ENCODE measurements at regions not wholly inside any gene's neighbourhood (a gene's known extent, or its start where the extent isn't known, plus 50 kb on each side); places are given as distances from the start of the nearest gene placed in this dataset.

- 44% methylated on average over 9 of the region's 9 CpGs for WGBS (ENCODE audit: low lambda C conversion rate)
Measured at GRCh38 chr11:70866834-70867233, 385.5 kb downstream of the SHANK2 start.

More at GRCh38 chr11:70866834-70867233, 385.5 kb downstream of the SHANK2 start:
- Histone ChIP-seq H3K4me1 (ENCODE audit: control insufficient read depth in 1 of 2, insufficient read depth in 2 of 2, low read depth in 1 of 2, low read length in 1 of 2) (no peaks in the 10 kb centered on the region; a peak in 1 of 4 replicates), H3K36me3 (replicated peaks in 1 of 2; ENCODE audit: control insufficient read depth in 1 of 2, insufficient read depth in 2 of 2, low read length in 1 of 2) (no peaks in the 10 kb centered on the region), H3K79me2 (ENCODE audit: insufficient read depth) (no peaks in the 10 kb centered on the region), H3K9me2 (no peaks in the 10 kb centered on the region), H3F3A (replicated peaks; ENCODE audit: insufficient read depth) (no peaks in the 10 kb centered on the region), H3K9me3 (no peaks in the 10 kb centered on the region), H4K20me1 (ENCODE audit: insufficient read depth) (no peaks in the 10 kb centered on the region), H3K4me2 (no peak overlapping the region), H3K27me3 (ENCODE audit: insufficient read depth) (no peaks in the 10 kb centered on the region), H3K9ac (no peak overlapping the region), H2AFZ (ENCODE audit: low read depth) (no peak overlapping the region), H3K4me3 (ENCODE audit: low read depth in 2 of 2, low read length in 1 of 2) (no peak overlapping the region), H3K27ac (ENCODE audit: low read depth in 2 of 2, low read length in 1 of 2) (no peak overlapping the region)
- ChIA-PET CTCF (no interaction called here), POLR2A (no interaction called here)
- TF ChIP-seq CHD2 (IDR thresholded peaks at IDR 0.05; ENCODE audit: low read length, partially characterized antibody) = no peak
- no peak for TF ChIP-seq SIN3A (IDR thresholded peaks at IDR 0.05; ENCODE audit: borderline replicate concordance, low read depth, low read length)
- no peak for TF ChIP-seq YY1 (IDR thresholded peaks at IDR 0.05; ENCODE audit: low read depth)
- no peak for TF ChIP-seq JUND (IDR thresholded peaks at IDR 0.05)
- no peak for TF ChIP-seq FOSL2 (IDR thresholded peaks at IDR 0.05; ENCODE audit: borderline replicate concordance, low read depth)
- TF ChIP-seq TEAD4 (IDR thresholded peaks at IDR 0.05; ENCODE audit: borderline replicate concordance, insufficient read depth) = no peak
- no peak for TF ChIP-seq EP300 (IDR thresholded peaks at IDR 0.05; ENCODE audit: borderline replicate concordance in 1 of 2, low read depth in 1 of 2, low read length in 1 of 2)
- TF ChIP-seq, protein P1, sequence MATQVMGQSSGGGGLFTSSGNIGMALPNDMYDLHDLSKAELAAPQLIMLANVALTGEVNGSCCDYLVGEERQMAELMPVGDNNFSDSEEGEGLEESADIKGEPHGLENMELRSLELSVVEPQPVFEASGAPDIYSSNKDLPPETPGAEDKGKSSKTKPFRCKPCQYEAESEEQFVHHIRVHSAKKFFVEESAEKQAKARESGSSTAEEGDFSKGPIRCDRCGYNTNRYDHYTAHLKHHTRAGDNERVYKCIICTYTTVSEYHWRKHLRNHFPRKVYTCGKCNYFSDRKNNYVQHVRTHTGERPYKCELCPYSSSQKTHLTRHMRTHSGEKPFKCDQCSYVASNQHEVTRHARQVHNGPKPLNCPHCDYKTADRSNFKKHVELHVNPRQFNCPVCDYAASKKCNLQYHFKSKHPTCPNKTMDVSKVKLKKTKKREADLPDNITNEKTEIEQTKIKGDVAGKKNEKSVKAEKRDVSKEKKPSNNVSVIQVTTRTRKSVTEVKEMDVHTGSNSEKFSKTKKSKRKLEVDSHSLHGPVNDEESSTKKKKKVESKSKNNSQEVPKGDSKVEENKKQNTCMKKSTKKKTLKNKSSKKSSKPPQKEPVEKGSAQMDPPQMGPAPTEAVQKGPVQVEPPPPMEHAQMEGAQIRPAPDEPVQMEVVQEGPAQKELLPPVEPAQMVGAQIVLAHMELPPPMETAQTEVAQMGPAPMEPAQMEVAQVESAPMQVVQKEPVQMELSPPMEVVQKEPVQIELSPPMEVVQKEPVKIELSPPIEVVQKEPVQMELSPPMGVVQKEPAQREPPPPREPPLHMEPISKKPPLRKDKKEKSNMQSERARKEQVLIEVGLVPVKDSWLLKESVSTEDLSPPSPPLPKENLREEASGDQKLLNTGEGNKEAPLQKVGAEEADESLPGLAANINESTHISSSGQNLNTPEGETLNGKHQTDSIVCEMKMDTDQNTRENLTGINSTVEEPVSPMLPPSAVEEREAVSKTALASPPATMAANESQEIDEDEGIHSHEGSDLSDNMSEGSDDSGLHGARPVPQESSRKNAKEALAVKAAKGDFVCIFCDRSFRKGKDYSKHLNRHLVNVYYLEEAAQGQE (IDR thresholded peaks at IDR 0.05; ENCODE audit: low read depth, low read length) = no peak
- TF ChIP-seq TAF1 (IDR thresholded peaks at IDR 0.05; ENCODE audit: borderline replicate concordance, low read depth, low read length) = no peak
- no peak for TF ChIP-seq RCOR1 (IDR thresholded peaks at IDR 0.05; ENCODE audit: low read length)
- no peak for TF ChIP-seq SMC3 (IDR thresholded peaks at IDR 0.05; ENCODE audit: low read depth, low read length)
- TF ChIP-seq NRF1 (IDR thresholded peaks at IDR 0.05; ENCODE audit: low read depth, low read length) = no peak
- TF ChIP-seq, protein P2, sequence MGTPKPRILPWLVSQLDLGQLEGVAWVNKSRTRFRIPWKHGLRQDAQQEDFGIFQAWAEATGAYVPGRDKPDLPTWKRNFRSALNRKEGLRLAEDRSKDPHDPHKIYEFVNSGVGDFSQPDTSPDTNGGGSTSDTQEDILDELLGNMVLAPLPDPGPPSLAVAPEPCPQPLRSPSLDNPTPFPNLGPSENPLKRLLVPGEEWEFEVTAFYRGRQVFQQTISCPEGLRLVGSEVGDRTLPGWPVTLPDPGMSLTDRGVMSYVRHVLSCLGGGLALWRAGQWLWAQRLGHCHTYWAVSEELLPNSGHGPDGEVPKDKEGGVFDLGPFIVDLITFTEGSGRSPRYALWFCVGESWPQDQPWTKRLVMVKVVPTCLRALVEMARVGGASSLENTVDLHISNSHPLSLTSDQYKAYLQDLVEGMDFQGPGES (IDR thresholded peaks at IDR 0.05; ENCODE audit: low read depth, low read length) = no peak
- TF ChIP-seq TCF12 (IDR thresholded peaks at IDR 0.05) = no peak
- no peak for TF ChIP-seq GABPA (IDR thresholded peaks at IDR 0.05; ENCODE audit: low read depth)
- no peak for TF ChIP-seq EZH2phosphoT487 (IDR thresholded peaks at IDR 0.05; ENCODE audit: borderline replicate concordance, low read depth)
- TF ChIP-seq RXRA (IDR thresholded peaks at IDR 0.05; ENCODE audit: borderline replicate concordance, low read depth) = no peak
- no peak for TF ChIP-seq FOXJ3 (CRISPR knock-in tag; IDR thresholded peaks at IDR 0.05)
- no peak for DNase-seq

Measured in SK-N-SH (cell line).